ENCODE measurements at regions not wholly inside any gene's neighbourhood (a gene's known extent, or its start where the extent isn't known, plus 50 kb on each side); places are given as distances from the start of the nearest gene placed in this dataset.

GRCh38 chr5:124417196-124417595 lies 329.2 kb downstream of the ZNF608 start:
- ChIA-PET RAD21 (ENCODE audit: low non-redundant PET in 1 of 2, low total read pairs in 2 of 2, uncharacterized antibody in 2 of 2, unreplicated experiment in 2 of 2) (no interaction called here), POLR2A (no interaction called here), CTCF (no interaction called here)
- Histone ChIP-seq H3K4me3 (replicated peaks in 1 of 2; ENCODE audit: low read depth in 1 of 2, low read length in 2 of 2) (no peak overlapping the region), H3K9me3 (ENCODE audit: control insufficient read depth in 1 of 2, insufficient read depth in 1 of 2, low read depth in 1 of 2, low read length in 2 of 2) (no peaks in the 10 kb centered on the region), H3K27ac (ENCODE audit: low read depth, low read length) (no peak overlapping the region), H3K79me2 (ENCODE audit: insufficient read depth, low read length) (no peaks in the 10 kb centered on the region), H3K9me2 (ENCODE audit: insufficient read depth) (no peaks in the 10 kb centered on the region), H3K4me2 (ENCODE audit: low read length) (no peak overlapping the region), H3K4me1 (ENCODE audit: control insufficient read depth in 1 of 2, insufficient read depth in 2 of 2, low read length in 2 of 2) (no peaks in the 10 kb centered on the region), H3K36me3 (ENCODE audit: control insufficient read depth in 1 of 2, insufficient read depth in 2 of 2, low read length in 2 of 2) (no peaks in the 10 kb centered on the region), H4K20me1 (ENCODE audit: insufficient read depth) (no peaks in the 10 kb centered on the region), H2AFZ (ENCODE audit: low read depth, low read length, poor library complexity, severe bottlenecking) (no peak overlapping the region), H3K27me3 (ENCODE audit: insufficient read depth, low read length) (no peaks in the 10 kb centered on the region), H3K9ac (ENCODE audit: low read length) (no peak overlapping the region)
- DNase-seq (ENCODE audit: low read depth, low spot score) (no peak), ATAC-seq (no peak)
- intact Hi-C loops (cut with micrococcal nuclease): no loop called here
- no TSS peak for BruUV-seq (replicated peaks)
- TF ChIP-seq TCF7L2 (IDR thresholded peaks at IDR 0.05; ENCODE audit: borderline replicate concordance, extremely low read depth, insufficient read depth, insufficient read length) (no peak), YY1 (IDR thresholded peaks at IDR 0.05; ENCODE audit: extremely low read depth, insufficient replicate concordance, low read depth, low read length) (no peak), POLR2AphosphoS5 (IDR thresholded peaks at IDR 0.05; ENCODE audit: low read depth, low read length) (no peak), SRF (IDR thresholded peaks at IDR 0.05; ENCODE audit: low read depth) (no peak), EZH2 (IDR thresholded peaks at IDR 0.05) (no peak), EGR1 (IDR thresholded peaks at IDR 0.05; ENCODE audit: low read depth) (no peak), POLR2A (IDR thresholded peaks at IDR 0.05; ENCODE audit: borderline replicate concordance, extremely low read depth, insufficient read depth, insufficient read length) (no peak), SP1 (IDR thresholded peaks at IDR 0.05; ENCODE audit: low read depth) (no peak), ZBTB33 (IDR thresholded peaks at IDR 0.05; ENCODE audit: extremely low read depth, insufficient replicate concordance, low read length) (no peak)
- TF ChIP-seq, protein P1, sequence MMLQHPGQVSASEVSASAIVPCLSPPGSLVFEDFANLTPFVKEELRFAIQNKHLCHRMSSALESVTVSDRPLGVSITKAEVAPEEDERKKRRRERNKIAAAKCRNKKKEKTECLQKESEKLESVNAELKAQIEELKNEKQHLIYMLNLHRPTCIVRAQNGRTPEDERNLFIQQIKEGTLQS (IDR thresholded peaks at IDR 0.05): no peak

Measured in HCT116 (cell line).